Kidney (tissue), 13 donors: ENCODE measurements at regions not wholly inside any gene's neighbourhood (a gene's known extent, or its start where the extent isn't known, plus 50 kb on each side); places are given as distances from the start of the nearest gene placed in this dataset.

ENCODE experiments used
- DNase-seq, 5 donors: peaks; one replicate each; pipeline ENCODE4 v3.0.0-alpha.2; 2013 to 2020
- FAIRE-seq: peaks from 2 replicates; lab custom pipeline; 2012; peaks lifted over from hg19 to GRCh38; lab: Jason Lieb, UNC
- H3K27ac ChIP-seq, 2 donors: one replicate each; pipeline ENCODE4 v1.7.0; 2013; ENCODE audit warnings: low read depth in 2 of 2, low read length in 2 of 2, inconsistent platforms in 1 of 2
- H3K27me3 ChIP-seq: one replicate; pipeline ENCODE4 v1.7.1; 2013; ENCODE audit warnings: low read length, inconsistent platforms; ENCODE audit not compliant: control insufficient read depth, insufficient read depth
- H3K36me3 ChIP-seq, 3 donors: one replicate each; pipeline versions ENCODE4 v1.7.0 to v1.7.1; 2013; ENCODE audit warnings: low read length in 3 of 3, control low read depth in 1 of 3, inconsistent platforms in 1 of 3; ENCODE audit not compliant: insufficient read depth in 3 of 3, control insufficient read depth in 2 of 3
- H3K4me1 ChIP-seq, 3 donors: one replicate each; pipeline versions ENCODE4 v1.7.0 to v1.7.1; 2013; ENCODE audit warnings: low read length in 3 of 3, inconsistent platforms in 1 of 3, low read depth in 1 of 3; ENCODE audit not compliant: control insufficient read depth in 2 of 3, insufficient read depth in 2 of 3
- H3K4me3 ChIP-seq, 3 donors: one replicate each; pipeline versions ENCODE4 v1.7.0 to v1.8.1; 2013; ENCODE audit warnings: low read length in 3 of 3, control low read depth in 1 of 3, inconsistent platforms in 1 of 3
- H3K9ac ChIP-seq, 3 donors: one replicate each; pipeline versions ENCODE4 v1.7.0 to v1.7.1; 2013; ENCODE audit warnings: low read length in 3 of 3, control low read depth in 1 of 3, inconsistent platforms in 1 of 3
- H3K9me3 ChIP-seq, 3 donors: one replicate each; pipeline versions ENCODE4 v1.7.0 to v1.7.1; 2013; ENCODE audit warnings: low read length in 3 of 3, control low read depth in 1 of 3, inconsistent platforms in 1 of 3; ENCODE audit not compliant: control insufficient read depth in 2 of 3, insufficient read depth in 1 of 3
- intact Hi-C: fragments of 100-400 bp; cut with DNase I; formaldehyde crosslinking; loops from one replicate; pipeline ENCODE4 v1.11.1; 2022
- TF ChIP-seq, protein P1 (sequence below): IDR thresholded peaks from 3 replicates; pipeline ENCODE4 v1.5.1; 2012; ENCODE audit warnings: mild to moderate bottlenecking, moderate library complexity, borderline replicate concordance; ENCODE audit not compliant: insufficient read depth; ENCODE audit errors: extremely low read depth
- donor health status: control.
- donor health status: control.
- donor health status: control.
- donor health status: control.
- donor health status: control.
- donor health status: DM: yes; HTN: yes; CAD: no.
- donor health status: Normal renal cell carcinoma (clear cell type).

DNA sequence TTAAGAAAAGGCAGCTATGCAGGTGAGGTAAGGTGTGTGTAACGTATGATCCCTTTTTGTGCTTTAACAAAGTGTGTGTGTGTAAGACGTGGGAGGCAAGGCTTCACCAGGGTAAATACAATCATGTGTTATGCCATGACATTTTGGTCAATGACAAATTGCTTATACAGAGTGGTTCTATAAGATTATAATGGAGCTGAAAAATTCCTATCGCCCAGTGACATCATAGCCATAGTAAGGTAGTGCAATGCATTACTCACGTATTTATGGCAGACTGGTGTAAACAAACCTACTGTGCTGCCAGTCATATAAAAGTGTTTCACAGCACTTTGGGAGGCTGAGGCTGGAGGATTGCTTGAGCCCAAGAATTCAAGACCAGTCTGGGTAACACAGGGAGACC lies 60.2 kb upstream of the LCTL start:
- H3K36me3 ChIP-seq = no peaks in the 10 kb centered on the region
- H3K27ac ChIP-seq = no peak overlapping the region
- intact Hi-C loops = loop anchor here (10.0 kb wide), 1 partner anchor 69 kb away; no protein-coding TSS in a partner anchor
- no peaks in the 10 kb centered on the region for H3K9me3 ChIP-seq
- no peak for FAIRE-seq
- TF ChIP-seq, protein P1, sequence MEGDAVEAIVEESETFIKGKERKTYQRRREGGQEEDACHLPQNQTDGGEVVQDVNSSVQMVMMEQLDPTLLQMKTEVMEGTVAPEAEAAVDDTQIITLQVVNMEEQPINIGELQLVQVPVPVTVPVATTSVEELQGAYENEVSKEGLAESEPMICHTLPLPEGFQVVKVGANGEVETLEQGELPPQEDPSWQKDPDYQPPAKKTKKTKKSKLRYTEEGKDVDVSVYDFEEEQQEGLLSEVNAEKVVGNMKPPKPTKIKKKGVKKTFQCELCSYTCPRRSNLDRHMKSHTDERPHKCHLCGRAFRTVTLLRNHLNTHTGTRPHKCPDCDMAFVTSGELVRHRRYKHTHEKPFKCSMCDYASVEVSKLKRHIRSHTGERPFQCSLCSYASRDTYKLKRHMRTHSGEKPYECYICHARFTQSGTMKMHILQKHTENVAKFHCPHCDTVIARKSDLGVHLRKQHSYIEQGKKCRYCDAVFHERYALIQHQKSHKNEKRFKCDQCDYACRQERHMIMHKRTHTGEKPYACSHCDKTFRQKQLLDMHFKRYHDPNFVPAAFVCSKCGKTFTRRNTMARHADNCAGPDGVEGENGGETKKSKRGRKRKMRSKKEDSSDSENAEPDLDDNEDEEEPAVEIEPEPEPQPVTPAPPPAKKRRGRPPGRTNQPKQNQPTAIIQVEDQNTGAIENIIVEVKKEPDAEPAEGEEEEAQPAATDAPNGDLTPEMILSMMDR = no peak
- H3K4me1 ChIP-seq = peaks cover 3 to 8% (median 5%) of the 10 kb centered on the region in 3 donors
- H3K27me3 ChIP-seq = no peaks in the 10 kb centered on the region
- H3K9ac ChIP-seq = no peak overlapping the region
- no peak for DNase-seq
- H3K4me3 ChIP-seq = no peak overlapping the region

DNA sequence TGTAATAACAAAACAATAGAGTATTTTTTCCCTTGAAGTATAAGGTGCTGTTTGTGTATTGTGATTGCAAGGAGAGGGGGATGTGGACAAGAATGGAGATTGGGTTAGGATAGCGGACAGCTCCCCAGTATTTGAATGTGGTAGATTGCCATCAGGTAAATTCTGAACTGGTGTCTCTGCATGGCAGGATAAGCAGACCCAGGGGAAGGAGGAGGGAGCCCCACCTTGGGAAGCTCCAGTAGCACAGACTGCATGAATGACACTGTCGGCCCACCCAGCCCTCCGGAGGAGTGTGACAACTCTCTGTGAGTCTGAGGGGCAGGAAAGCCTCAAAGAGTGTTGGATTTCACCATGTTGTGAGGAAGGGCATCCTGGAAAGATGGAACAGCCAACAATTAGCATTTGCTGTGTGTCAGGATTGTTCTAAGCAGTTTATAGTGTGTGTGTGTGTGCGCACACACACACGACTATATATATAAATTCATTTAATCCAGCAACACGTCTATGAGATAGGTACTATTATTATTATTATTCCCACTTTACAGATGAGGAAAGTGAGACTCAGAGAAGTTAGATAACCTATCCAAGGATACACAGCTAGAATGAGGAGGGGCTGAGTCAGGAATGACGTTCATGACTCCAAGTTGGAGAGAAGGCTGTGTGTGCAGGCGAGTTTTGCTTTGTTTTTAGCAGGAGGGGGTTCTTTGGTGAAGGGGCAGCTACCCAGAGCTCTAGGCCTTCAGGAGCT lies 63.4 kb upstream of the LCTL start:
- H3K9me3 ChIP-seq = no peaks in the 10 kb centered on the region
- TF ChIP-seq, protein P1 = no peak
- no peaks in the 10 kb centered on the region for H3K36me3 ChIP-seq
- no peaks in the 10 kb centered on the region for H3K27me3 ChIP-seq
- H3K9ac ChIP-seq = no peak overlapping the region
- no peak for DNase-seq
- intact Hi-C loops = loop anchor here (10.0 kb wide), 1 partner anchor 66 kb away; no protein-coding TSS in a partner anchor
- no peak overlapping the region for H3K4me3 ChIP-seq
- H3K27ac ChIP-seq = no peak overlapping the region
- no peak for FAIRE-seq
- peaks cover 0 to 3% (median 2%) of the 10 kb centered on the region in 3 donors for H3K4me1 ChIP-seq

DNA sequence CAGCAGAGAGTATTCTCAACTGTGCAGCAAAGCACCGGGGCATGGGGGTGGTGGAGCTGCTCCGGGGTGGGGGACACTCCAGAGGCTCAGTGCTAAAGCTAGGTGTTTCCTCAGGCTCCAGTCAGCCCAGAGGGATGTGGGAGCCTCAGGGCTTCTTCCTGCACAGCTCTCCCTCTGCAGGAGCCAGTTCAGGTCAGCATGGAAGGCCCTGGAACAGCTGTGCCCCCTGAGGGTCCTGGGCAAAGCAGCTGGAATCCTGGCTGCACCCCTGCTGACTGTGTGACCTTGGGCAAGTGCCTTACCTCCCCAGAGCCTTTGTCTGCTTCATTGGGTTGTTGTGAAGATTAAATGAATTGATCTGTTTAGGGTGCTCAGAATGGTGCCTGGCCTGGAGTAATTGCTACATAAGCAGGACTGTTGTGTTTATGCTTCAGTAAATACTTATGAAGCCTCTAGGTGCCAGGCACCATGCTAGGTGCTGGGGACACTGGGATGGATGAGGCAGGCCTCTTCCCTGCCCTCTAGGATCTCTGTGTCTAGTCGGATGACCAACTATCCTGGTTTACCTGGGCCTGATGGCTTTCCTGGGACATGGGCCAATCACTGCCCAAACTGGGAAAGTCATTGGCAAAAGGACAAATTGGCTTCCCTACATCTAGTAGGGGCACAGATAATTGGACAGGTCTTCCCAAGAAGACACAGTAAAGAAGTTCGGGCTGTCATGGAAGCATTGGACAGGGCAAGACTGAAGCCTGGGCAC lies 64.2 kb upstream of the LCTL start:
- H3K27me3 ChIP-seq = no peaks in the 10 kb centered on the region
- peaks cover 0 to 3% (median 2%) of the 10 kb centered on the region in 3 donors for H3K4me1 ChIP-seq
- TF ChIP-seq, protein P1 = no peak
- intact Hi-C loops = loop anchor here (10.0 kb wide), 1 partner anchor 65 kb away; no protein-coding TSS in a partner anchor
- FAIRE-seq = no peak
- no peaks in the 10 kb centered on the region for H3K9me3 ChIP-seq
- H3K9ac ChIP-seq = no peak overlapping the region
- no peak for DNase-seq
- H3K4me3 ChIP-seq = no peak overlapping the region
- H3K27ac ChIP-seq = no peak overlapping the region
- no peaks in the 10 kb centered on the region for H3K36me3 ChIP-seq
